DMS 273 (cell line): ENCODE measurements at regions not wholly inside any gene's neighbourhood (a gene's known extent, or its start where the extent isn't known, plus 50 kb on each side); places are given as distances from the start of the nearest gene placed in this dataset.

Experiments used
- DNase-seq: peaks from one replicate; lab custom pipeline; 2025; ENCODE audit not compliant: unreplicated experiment; lab: John Stamatoyannopoulos, UW

- DNase-seq: no peak
These were observed 295.9 kb upstream of the ITGA1 start for GRCh38 chr5:52491818-52492217.

DNA sequence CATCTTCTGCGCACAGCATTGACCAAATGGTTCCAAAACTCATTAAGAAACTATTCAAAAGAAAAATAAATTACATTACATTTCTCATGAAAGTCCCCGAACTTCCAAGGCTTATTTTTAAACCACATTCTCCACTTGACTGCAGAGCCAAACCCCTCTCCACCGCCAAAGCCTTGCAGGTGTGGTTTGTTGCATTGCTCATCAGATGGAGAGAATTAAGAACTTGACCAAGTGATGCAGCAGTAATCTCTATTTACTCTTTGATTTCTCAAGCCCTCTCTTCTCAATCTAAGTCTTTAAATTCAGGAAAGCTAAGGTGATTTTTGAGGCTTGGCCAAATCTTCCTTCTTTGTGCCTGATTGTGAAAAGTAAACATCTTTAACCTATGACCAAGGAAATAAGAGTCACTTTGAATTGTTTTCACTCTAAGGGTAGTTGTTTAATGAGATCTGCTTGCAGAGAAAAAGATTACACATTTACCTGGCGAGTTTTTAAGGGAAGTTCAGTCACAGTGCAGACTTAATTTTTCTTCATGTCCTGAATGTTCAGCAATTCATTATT is 290.5 kb upstream of the ITGA1 start:
- DNase-seq: no peak

GRCh38 chr5:52498607-52499006 is 289.1 kb upstream of the ITGA1 start:
- DNase-seq: no peak

DNA sequence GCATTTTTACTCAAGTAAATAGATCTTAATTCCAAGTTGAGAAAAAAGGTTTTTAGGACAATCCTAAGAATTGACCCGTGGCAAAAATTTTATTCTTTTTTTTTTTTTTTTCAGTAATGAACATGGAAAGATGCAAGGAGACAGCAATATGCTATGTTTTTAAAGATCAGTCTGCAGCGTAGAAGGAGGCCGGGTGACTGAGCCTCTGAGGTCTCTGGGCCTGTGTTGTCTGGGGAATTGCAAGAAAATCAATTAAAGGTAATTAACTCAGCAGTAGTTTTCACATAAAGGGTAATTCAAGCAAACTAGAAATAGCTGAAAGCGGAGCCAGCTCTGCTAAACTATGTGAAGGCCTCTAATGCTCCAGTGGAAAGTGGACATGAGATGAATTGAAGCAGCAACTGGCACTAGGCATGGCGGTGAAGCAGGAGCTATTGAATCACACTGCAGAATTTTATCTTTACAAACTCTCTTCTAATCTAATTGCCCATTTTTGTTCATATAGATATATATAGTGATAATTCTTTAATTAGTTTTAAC is 285.2 kb upstream of the ITGA1 start:
- DNase-seq: no peak

- no peak for DNase-seq
These were observed 283.0 kb upstream of the ITGA1 start for GRCh38 chr5:52504584-52505240.

DNA sequence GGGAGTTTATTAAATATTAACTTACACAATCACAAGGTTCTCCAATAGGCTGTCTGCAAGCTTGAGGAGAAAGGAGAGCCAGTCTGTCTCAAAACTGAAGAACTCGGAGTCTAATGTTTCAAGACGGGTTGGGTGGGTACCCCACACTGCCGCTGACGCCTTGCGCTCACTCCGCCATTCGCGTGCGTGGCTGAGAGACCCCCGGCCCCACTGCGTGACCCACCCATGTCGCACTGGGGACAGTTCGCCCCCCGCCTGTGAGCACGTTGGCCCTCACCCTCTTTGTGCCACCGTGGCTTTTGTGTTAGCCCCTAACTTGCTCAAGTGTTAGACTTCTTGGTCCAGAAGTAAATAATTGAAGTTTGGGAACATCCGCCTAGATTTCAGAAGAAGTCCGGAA is 270.0 kb upstream of the ITGA1 start:
- DNase-seq: no peak

- DNase-seq: no peak
These were observed 267.5 kb upstream of the ITGA1 start for GRCh38 chr5:52520171-52520570.

DNA sequence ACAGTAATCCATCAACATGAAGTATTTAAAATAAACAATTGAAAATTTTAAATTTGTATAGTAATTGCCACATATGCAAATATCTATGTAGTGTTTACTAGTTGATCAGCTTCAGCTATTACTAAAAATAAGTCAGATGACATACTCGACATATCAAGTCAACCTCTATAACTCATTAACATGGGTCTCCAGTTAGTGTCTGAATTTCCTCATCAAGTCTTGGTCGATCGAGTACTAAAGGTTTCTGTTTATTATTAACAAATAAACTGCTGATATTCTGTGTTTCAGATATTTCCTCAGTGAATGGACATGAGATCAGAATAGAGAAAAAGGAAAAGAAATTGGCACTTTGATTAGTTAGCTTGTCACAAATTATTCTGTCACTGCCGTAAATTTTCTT is 266.5 kb upstream of the ITGA1 start:
- DNase-seq: no peak

DNA sequence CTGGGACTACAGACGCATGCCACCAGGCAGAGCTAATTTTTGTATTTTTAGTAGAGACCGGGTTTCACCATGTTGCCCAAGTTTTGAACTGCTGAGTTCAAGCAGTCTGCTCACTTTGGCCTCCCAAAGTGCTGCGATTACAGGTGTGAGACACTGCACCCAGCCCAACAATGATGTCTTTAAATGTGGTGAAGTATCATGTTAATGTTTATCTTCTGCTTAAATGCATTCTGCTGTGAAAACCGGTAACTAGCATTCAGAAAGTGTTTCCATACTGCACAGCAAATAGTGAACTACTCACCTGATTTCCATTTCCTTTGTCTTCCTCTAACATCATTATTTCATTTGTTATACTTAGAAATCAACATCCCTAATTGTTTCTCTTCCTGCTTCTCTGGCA is 264.0 kb upstream of the ITGA1 start:
- DNase-seq: no peak

DNA sequence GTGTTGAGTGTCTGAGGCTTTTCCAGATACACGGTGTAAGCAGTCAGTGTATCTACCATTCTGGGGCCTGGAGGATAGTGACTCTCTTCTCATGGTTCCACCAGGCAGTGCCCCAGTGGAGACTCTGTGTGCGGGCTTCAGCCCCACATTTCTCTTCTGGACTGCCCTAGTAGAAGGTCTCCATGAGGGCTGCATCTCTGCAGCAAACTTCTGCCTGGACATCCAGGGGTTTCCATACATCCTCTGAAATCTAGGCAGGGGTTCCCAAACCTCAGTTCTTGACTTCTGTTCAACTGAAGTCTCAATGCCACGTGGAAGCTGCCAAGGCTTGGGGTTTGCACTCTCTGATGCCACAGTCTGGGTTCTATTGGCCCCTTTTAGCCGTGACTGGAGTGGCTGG is 256.6 kb upstream of the ITGA1 start:
- peak; percentile 5 for DNase-seq

DNA sequence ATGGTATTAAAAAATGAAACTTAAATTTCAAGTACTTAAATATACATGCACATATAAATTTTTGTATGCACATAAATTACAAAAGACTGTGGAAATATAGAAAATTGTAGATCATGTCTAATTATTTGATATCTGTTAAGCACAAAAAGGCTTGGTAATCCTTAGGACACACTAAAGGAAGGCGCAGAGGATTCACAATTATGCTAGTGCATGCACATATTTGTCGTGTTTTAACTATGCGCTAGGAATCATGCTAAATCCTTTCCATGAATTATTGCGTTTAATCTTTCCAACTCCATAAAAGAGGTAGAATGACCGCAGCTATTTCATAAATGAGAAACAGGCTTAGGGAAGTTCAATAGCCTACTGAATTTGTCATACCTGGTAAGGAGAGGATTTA is 244.1 kb upstream of the ITGA1 start:
- no peak for DNase-seq

GRCh38 chr5:52544738-52545137 is 243.0 kb upstream of the ITGA1 start:
- no peak for DNase-seq

DNA sequence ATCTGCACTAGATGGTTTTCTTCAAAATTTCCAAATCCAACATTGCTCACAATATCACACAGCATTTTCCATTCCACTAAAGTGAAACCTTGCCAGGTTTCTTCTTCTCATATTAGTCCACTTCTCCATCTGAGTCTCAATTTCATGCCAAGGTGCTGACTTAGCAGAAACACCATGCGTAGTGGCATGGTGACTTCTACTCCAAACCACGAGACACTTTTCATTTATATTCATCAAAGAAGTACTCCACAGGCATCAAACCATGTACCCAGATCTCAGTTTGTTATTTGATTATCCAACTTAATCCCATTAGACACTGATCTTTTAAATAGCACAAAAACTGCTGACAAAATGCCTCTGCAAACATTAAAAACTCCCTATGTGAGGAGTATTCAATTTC is 233.4 kb upstream of the ITGA1 start:
- no peak for DNase-seq

- peak; percentile 4 for DNase-seq
These were observed 227.3 kb upstream of the ITGA1 start for GRCh38 chr5:52560366-52560765.

- no peak for DNase-seq
These were observed 225.2 kb upstream of the ITGA1 start for GRCh38 chr5:52562473-52562872.

DNA sequence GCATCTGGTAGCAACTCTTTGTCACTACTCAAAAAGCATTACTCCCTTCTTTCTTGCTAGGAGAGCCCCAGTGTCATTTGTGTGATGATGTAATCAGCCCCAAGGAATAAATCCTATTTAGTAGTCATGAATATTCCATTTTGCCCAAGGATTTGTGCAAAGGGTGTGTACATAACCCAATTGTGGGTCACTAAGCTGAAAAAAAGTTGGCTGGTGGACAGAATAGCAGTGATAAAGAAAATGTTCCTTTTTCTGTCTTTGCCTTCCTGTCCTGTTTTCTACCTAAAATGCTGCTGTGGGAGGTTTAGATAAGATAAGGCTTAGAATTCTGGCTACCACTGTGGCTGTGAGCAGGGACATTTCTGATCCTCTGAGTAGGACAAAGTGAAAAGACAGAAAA is 223.1 kb upstream of the ITGA1 start:
- no peak for DNase-seq

- no peak for DNase-seq
These were observed 210.2 kb upstream of the ITGA1 start for GRCh38 chr5:52577546-52577945.

GRCh38 chr5:52579391-52579790 is 208.3 kb upstream of the ITGA1 start:
- DNase-seq: no peak

DNA sequence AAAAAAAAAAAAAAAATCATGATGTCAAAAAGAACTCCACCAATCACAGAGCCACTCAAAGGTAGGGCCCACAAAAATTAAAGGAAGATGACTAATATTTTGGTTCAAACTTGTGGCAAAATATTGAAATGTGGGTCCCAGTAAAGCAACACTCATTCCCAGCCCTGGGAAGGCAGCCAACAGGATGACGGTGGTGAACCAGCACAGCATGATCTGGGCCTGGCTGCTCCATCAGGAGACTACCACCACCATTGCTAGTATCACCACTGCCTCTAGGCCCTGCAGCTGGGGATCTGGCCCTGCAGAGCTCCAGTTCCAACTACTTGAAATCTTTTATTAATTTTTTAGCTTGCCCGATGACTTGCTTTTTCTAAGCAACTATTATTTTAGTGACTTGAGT is 206.8 kb upstream of the ITGA1 start:
- DNase-seq: no peak

GRCh38 chr5:52582313-52582712 is 205.4 kb upstream of the ITGA1 start:
- DNase-seq: no peak

- DNase-seq: no peak
These were observed 200.6 kb upstream of the ITGA1 start for GRCh38 chr5:52587131-52587530.

DNA sequence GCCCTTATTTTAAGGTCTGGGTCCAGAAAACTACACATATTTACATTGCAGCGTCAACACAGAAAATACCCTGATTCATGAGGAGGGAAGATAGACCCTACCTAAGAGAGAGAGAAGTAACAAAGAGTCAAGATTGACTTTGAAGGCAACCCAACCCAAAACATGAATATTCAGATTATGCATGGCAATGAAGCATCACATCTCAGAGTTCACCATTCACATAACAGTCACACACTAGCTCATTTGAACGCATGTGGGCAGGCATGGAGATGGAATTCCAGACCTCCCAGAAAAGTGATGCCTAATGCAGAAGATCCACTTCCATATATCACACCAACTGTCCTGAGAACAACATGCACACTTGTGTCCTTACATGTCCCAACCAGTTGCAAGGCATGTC is 190.1 kb upstream of the ITGA1 start:
- DNase-seq: no peak

DNA sequence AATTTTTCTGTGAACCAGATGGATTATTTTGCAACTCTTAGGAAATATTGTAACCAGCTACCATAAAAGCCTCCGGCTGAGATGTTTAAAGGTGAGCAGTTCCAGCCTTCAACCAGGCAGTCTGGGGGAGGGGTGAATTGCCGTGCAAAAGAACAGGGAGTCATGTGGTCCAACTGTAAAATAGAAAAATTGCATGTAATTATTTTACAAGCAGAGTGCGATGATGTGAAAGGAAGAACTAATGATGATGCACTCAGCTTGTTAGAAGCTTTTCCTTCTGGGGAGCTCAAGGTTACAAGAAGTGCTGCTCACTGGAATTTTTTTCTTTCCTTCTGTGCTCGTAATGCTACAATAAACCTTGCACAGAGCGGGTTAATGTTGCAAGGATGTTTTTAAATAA is 188.7 kb upstream of the ITGA1 start:
- DNase-seq: no peak
